ENCODE measurements at regions not wholly inside any gene's neighbourhood (a gene's known extent, or its start where the extent isn't known, plus 50 kb on each side); places are given as distances from the start of the nearest gene placed in this dataset.
"Not testable (repeated sequence)": the region's sequence is repeated elsewhere in the genome, so short reads cannot be mapped to it uniquely, and the experiment has no call there.

GRCh38 chr20:11145616-11146015 is 471.8 kb upstream of the JAG1 start:
- DNase-seq = no peak

- no peak for DNase-seq
These were observed 480.0 kb upstream of the JAG1 start for GRCh38 chr20:11153819-11154218.

GRCh38 chr20:11155156-11155756 is 481.5 kb upstream of the JAG1 start:
- no peak for DNase-seq

DNA sequence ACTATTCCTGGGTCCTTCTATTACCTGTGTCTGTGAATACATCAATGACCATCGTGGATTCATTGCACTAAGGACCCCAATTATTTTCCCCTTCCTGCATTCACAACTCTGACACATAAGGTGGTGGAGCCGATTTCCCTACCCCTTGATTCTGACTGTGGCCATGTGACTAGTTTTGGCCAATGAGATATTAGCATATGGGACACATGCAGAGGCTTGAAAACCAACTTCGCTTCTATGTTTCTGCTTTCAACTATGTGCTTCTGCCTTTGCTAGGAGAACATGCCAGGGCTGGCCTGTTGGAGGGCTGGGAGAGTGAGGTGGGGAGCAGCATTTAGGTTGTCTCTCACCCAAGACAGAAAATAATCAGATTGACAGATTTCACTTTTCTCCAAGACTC is 483.1 kb upstream of the JAG1 start:
- DNase-seq = no peak

GRCh38 chr20:11158146-11158545 is 484.3 kb upstream of the JAG1 start:
- no peak for DNase-seq

DNA sequence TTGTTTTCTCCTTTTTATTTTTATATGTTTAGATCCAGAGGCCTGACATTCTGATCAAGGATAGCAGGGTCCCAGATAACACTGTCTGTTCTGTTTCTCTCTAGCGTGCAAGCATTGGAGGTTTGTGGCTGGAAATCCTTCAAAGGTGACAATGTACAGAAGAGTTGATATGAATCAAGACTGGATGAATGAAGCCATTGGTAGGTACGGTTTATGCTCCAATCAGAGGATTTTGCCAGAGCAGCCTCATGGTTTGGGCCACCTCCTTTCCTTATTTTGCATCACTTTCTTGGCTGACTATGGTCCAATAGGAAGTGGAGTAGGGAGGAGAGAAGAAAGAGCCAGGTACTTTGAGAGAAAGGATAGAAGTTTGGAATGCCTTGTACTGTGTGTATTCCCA is 484.8 kb upstream of the JAG1 start:
- no peak for DNase-seq

DNA sequence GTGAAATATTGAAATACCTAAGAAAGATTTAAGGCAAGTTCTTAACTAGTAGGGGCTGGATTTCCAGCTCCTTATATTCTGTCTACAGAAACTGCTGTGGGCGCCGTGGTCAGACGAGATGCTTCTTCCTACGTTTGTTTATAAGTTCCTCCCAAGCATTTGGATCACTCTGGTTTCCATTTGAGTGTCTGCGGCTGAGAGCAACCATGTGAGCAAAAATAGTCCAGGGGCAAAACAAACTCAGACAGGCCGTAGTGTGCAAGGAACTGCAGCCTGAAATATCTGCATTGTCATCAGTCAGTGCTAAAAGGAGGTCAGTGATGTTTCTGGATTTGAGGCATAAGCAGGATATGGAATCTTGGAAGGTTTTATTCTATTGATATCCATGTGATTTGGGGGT is 485.9 kb upstream of the JAG1 start:
- no peak for DNase-seq

DNA sequence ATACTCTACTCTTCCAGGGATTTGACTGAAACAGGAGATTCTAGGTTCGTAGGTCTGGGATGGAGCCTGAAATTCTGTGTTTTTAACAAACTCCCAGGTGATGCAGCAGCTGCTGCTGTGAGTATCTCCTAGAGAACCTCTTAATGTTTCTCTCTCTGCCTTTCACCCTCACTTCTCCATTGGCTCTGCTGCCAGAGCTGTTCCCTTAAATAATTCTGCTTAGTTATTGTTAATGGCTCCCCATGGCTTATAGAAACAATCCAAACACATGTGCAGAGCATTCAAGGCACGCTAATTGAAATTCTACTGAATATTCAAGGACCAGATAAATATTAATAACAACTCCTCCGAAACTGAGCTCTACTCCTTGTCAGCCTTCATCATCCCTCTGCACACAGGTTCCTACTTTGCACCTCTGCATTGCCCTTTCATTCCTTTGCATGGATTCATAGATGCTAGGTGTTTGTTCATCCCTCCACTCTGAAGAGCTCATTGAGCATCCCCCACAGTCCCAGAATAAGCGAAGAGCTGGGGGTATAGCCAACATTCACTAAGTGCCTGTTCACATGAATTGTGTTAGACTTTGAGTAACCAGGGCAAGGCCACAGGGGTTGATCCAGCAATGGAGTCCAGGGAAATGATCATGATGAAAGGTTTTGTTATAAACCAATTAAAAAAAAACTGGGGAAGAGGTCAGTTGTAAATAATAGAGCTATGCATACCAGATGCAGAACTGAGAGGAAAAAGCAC is 488.4 kb upstream of the JAG1 start:
- DNase-seq = no peak

DNA sequence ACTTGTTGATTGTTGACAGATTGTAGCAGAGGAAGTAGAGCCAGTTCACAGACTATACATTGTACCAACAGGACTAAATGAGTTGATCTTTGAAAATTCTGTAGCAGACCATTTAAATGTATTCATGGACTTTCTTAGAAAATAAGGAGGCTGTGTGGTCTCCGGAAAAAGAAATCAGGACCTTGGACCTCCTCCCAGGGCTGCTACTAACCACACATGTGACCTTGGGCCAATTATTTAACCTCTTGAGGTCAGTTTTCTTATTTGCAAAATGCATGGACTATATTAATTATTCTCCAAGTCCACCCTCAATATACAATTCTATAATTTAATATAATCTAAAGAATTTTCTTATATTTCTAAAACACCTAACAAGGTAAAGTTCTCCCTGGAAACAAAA is 492.0 kb upstream of the JAG1 start:
- DNase-seq = no peak

DNA sequence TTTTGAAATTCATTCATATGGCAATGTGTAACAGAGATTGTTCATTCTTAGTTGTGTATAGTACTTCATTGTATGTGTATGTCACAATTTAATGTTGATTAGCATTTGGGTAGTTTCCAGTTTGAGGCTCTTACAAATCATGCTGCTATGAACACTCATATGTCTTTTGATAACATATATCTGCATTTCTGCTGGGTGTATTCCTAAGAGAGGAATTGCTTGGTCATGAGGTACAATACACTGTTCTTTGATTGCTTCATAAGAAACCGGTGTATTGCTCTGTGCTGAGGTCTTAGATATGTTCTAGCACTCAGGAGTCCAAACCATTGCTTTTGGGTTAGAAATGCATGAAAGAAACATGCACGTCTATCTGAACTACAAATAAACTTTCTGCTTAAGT is 492.9 kb upstream of the JAG1 start:
- no peak for DNase-seq

GRCh38 chr20:11168026-11168425 is 494.2 kb upstream of the JAG1 start:
- DNase-seq = no peak

- no peak for DNase-seq
These were observed 496.2 kb upstream of the JAG1 start for GRCh38 chr20:11170025-11170424.

GRCh38 chr20:11170565-11170964 is 496.8 kb upstream of the JAG1 start:
- no peak for DNase-seq

- DNase-seq = no peak
These were observed 499.1 kb upstream of the JAG1 start for GRCh38 chr20:11172881-11173280.

GRCh38 chr20:11173916-11174315 is 500.1 kb upstream of the JAG1 start:
- DNase-seq = no peak

- DNase-seq = no peak
These were observed 501.1 kb upstream of the JAG1 start for GRCh38 chr20:11174861-11175260.

DNA sequence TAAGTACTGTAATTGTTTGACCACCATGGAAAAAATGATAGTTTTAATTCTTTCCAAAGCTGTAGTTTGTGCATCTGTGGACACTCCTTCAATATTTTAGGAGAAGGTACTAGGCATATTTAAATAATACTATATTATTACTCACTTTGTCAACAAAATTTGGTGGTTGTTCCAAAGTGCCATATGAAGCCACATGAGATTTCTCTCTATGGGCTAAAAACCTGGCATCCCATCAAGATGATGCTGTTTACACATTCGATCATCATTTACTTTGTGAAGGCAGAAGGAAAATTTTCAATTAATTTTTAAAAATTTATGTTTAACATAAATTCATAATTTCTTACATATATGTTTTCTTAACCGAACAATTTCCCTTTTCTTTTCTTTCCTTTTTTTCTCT is 502.6 kb upstream of the JAG1 start:
- no peak for DNase-seq

DNA sequence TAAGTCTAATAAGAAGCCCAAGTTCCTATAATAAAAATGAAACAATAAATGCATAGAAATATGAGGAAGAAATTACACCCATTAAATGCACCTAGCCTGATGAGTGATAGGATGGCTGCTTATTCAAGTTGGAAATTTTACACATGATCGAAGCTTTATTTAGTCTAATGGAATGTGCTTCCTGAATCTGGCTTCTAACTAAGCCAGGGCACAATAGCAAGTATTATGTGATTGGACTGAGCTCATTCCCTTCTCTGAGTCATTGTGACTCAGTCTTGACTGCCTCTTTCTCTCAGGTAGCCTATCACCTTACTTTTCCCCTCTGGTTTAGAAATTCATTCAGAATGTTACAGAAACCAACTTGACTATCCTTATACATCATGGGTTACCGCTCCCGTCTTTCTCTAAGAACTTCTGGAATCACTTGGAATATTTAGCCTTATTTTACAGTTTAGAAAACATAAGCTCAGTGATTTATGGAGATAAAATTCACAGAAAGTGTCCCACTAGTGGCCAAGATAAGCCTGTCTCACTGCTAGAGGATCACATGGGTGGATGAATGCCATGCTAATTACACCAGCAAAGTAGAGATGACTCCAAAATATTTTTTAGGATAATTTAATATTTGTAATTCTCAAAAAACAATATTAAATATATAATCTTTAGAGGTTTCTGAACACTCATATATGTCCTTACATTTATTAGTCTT is 505.3 kb upstream of the JAG1 start:
- no peak for DNase-seq

GRCh38 chr20:11180186-11180585 is 506.4 kb upstream of the JAG1 start:
- no peak for DNase-seq

DNA sequence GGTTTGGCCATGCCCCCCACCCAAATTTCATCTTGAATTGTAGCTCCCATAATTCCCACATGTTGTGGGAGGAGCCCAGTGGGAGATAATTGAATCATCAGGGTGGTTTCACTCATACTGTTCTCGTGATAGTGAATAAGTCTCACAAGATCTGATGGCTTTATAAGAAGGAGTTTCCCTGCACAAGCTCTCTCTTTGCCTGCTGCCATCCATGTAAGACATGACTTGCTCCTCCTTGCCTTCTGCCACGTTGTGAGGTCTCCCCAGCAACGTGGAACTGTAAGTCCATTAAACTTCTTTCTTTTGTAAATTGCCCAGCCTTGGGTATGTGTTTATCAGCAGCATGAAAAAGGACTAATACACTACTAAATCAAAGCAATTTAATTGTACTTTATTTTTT is 507.3 kb upstream of the JAG1 start:
- not testable (repeated sequence) for DNase-seq

DNA sequence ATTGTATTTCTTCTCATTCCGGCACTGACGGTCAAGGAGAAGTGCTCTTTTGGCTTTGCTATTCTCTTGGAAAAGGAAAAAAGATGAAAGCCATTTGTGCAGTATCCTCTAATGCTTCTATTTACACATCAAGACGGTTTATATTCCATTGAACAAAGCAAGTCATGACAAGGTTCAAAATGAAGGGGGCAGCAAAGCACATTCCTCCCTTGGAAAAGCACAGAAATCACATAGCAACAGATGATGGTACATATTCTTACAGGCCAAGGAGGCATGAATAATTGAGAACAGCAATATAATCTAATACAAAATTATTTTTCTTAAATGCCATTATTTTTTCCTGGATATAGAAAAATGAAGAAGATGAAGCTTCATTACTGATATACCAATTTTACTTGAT is 508.2 kb upstream of the JAG1 start:
- DNase-seq = no peak

- DNase-seq = no peak
These were observed 508.9 kb upstream of the JAG1 start for GRCh38 chr20:11182720-11183119.

DNA sequence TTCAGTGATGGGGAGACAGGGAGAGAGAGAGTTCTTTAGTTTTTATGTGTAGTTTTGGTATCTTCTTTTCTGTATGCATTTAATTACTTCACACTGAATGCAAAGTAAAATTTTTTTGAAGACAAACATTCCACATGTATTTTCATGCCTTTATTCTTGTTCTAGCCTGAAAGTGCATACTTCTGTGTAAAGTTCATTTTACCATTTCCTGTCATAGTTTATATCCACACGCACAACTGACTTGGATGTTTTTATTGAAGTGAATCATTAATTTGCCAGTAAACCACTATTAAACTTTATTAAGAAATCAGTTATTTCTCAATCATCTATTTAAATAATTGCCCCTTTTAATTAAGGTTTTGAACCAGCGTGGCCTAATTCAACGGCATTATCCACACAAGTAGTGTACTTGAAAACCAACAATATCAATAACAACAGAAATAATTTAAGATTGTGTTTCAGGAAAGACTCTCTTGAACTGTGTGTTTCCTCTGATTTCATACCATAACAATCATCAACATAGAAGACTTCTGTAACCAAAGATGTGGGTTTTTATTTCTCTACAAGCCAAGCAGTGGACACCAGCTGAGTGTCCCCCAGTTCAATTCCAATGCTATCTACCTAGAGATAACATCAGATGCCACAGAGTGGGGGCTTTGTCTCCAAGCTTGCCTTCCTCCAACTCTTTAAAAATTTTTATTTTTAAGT is 512.7 kb upstream of the JAG1 start:
- DNase-seq = no peak
